ENCODE measurements at regions not wholly inside any gene's neighbourhood (a gene's known extent, or its start where the extent isn't known, plus 50 kb on each side); places are given as distances from the start of the nearest gene placed in this dataset.

GRCh38 chr16:17947165-17947564 is 389.4 kb downstream of the NPIPA8 start:
- Histone ChIP-seq H3K36me3 (ENCODE audit: control insufficient read depth, insufficient read depth, low read length) (no peaks in the 10 kb centered on the region), H3K4me3 (ENCODE audit: low read length) (no peak overlapping the region), H3K9me3 (ENCODE audit: control insufficient read depth, insufficient read depth, low read length) (no peaks in the 10 kb centered on the region), H3K27me3 (ENCODE audit: control insufficient read depth, insufficient read depth, low read length) (no peaks in the 10 kb centered on the region), H3K27ac (ENCODE audit: low read length) (no peak overlapping the region), H3K4me1 (ENCODE audit: control insufficient read depth, insufficient read depth, low read length) (peaks cover 1% of the 10 kb centered on the region; the same call in 1 of the 2 replicates)
- no peak for DNase-seq (ENCODE audit: low read depth, low spot score)
- WGBS (ENCODE audit: insufficient coverage, insufficient read length) = no CpG with 5 or more reads among the region's 1 CpG

- Histone ChIP-seq H3K27ac (ENCODE audit: low read length) (no peak overlapping the region), H3K27me3 (ENCODE audit: control insufficient read depth, insufficient read depth, low read length) (no peaks in the 10 kb centered on the region), H3K4me3 (ENCODE audit: low read length) (no peak overlapping the region), H3K9me3 (ENCODE audit: control insufficient read depth, insufficient read depth, low read length) (no peaks in the 10 kb centered on the region), H3K4me1 (ENCODE audit: control insufficient read depth, insufficient read depth, low read length) (no peaks in the 10 kb centered on the region), H3K36me3 (ENCODE audit: control insufficient read depth, insufficient read depth, low read length) (no peaks in the 10 kb centered on the region)
- no CpG with 5 or more reads among the region's 5 CpGs for WGBS (ENCODE audit: insufficient coverage, insufficient read length)
- no peak for DNase-seq (ENCODE audit: low read depth, low spot score)
Observed at GRCh38 chr16:17945080-17945601, 391.4 kb downstream of the NPIPA8 start.

GRCh38 chr16:17944345-17944744 is 392.2 kb downstream of the NPIPA8 start:
- H3K36me3 ChIP-seq (ENCODE audit: control insufficient read depth, insufficient read depth, low read length) = no peaks in the 10 kb centered on the region
- H3K27me3 ChIP-seq (ENCODE audit: control insufficient read depth, insufficient read depth, low read length) = no peaks in the 10 kb centered on the region
- H3K27ac ChIP-seq (ENCODE audit: low read length) = no peak overlapping the region
- H3K4me1 ChIP-seq (ENCODE audit: control insufficient read depth, insufficient read depth, low read length) = no peaks in the 10 kb centered on the region
- H3K9me3 ChIP-seq (ENCODE audit: control insufficient read depth, insufficient read depth, low read length) = no peaks in the 10 kb centered on the region
- H3K4me3 ChIP-seq (ENCODE audit: low read length) = no peak overlapping the region
- WGBS (ENCODE audit: insufficient coverage, insufficient read length) = no CpG with 5 or more reads among the region's 2 CpGs
- no peak for DNase-seq (ENCODE audit: low read depth, low spot score)

- Histone ChIP-seq H3K27me3 (ENCODE audit: control insufficient read depth, insufficient read depth, low read length) (no peaks in the 10 kb centered on the region), H3K4me1 (ENCODE audit: control insufficient read depth, insufficient read depth, low read length) (no peaks in the 10 kb centered on the region), H3K9me3 (ENCODE audit: control insufficient read depth, insufficient read depth, low read length) (no peaks in the 10 kb centered on the region), H3K4me3 (ENCODE audit: low read length) (no peak overlapping the region), H3K27ac (ENCODE audit: low read length) (no peak overlapping the region), H3K36me3 (ENCODE audit: control insufficient read depth, insufficient read depth, low read length) (no peaks in the 10 kb centered on the region)
- WGBS (ENCODE audit: insufficient coverage, insufficient read length) = no CpG with 5 or more reads among the region's 12 CpGs
- no peak for DNase-seq (ENCODE audit: low read depth, low spot score)
Observed at GRCh38 chr16:17942067-17942466, 394.5 kb downstream of the NPIPA8 start.

- H3K4me3 ChIP-seq (ENCODE audit: low read length) = no peak overlapping the region
- no CpG with 5 or more reads among the region's 8 CpGs for WGBS (ENCODE audit: insufficient coverage, insufficient read length)
- no peak for DNase-seq (ENCODE audit: low read depth, low spot score)
- H3K4me1 ChIP-seq (ENCODE audit: control insufficient read depth, insufficient read depth, low read length) = no peaks in the 10 kb centered on the region
- no peaks in the 10 kb centered on the region for H3K27me3 ChIP-seq (ENCODE audit: control insufficient read depth, insufficient read depth, low read length)
- H3K27ac ChIP-seq (ENCODE audit: low read length) = no peak overlapping the region
- no peaks in the 10 kb centered on the region for H3K9me3 ChIP-seq (ENCODE audit: control insufficient read depth, insufficient read depth, low read length)
- no peaks in the 10 kb centered on the region for H3K36me3 ChIP-seq (ENCODE audit: control insufficient read depth, insufficient read depth, low read length)
Observed at GRCh38 chr16:17940584-17941364, 395.8 kb downstream of the NPIPA8 start.

GRCh38 chr16:17939723-17940122 is 396.8 kb downstream of the NPIPA8 start:
- no peaks in the 10 kb centered on the region for H3K9me3 ChIP-seq (ENCODE audit: control insufficient read depth, insufficient read depth, low read length)
- no peak for DNase-seq (ENCODE audit: low read depth, low spot score)
- H3K27me3 ChIP-seq (ENCODE audit: control insufficient read depth, insufficient read depth, low read length) = no peaks in the 10 kb centered on the region
- no peaks in the 10 kb centered on the region for H3K4me1 ChIP-seq (ENCODE audit: control insufficient read depth, insufficient read depth, low read length)
- WGBS (ENCODE audit: insufficient coverage, insufficient read length) = no CpG with 5 or more reads among the region's 4 CpGs
- no peak overlapping the region for H3K27ac ChIP-seq (ENCODE audit: low read length)
- no peak overlapping the region for H3K4me3 ChIP-seq (ENCODE audit: low read length)
- H3K36me3 ChIP-seq (ENCODE audit: control insufficient read depth, insufficient read depth, low read length) = no peaks in the 10 kb centered on the region

GRCh38 chr16:17939122-17939536 is 397.4 kb downstream of the NPIPA8 start:
- Histone ChIP-seq H3K36me3 (ENCODE audit: control insufficient read depth, insufficient read depth, low read length) (no peaks in the 10 kb centered on the region), H3K27ac (ENCODE audit: low read length) (no peak overlapping the region), H3K27me3 (ENCODE audit: control insufficient read depth, insufficient read depth, low read length) (no peaks in the 10 kb centered on the region), H3K4me3 (ENCODE audit: low read length) (no peak overlapping the region), H3K9me3 (ENCODE audit: control insufficient read depth, insufficient read depth, low read length) (no peaks in the 10 kb centered on the region), H3K4me1 (ENCODE audit: control insufficient read depth, insufficient read depth, low read length) (no peaks in the 10 kb centered on the region)
- WGBS (ENCODE audit: insufficient coverage, insufficient read length) = no CpG with 5 or more reads among the region's 2 CpGs
- DNase-seq (ENCODE audit: low read depth, low spot score) = no peak

GRCh38 chr16:17938546-17938945 is 398.0 kb downstream of the NPIPA8 start:
- no peaks in the 10 kb centered on the region for H3K27me3 ChIP-seq (ENCODE audit: control insufficient read depth, insufficient read depth, low read length)
- no peak overlapping the region for H3K27ac ChIP-seq (ENCODE audit: low read length)
- no CpG with 5 or more reads among the region's 3 CpGs for WGBS (ENCODE audit: insufficient coverage, insufficient read length)
- no peak overlapping the region for H3K4me3 ChIP-seq (ENCODE audit: low read length)
- no peaks in the 10 kb centered on the region for H3K4me1 ChIP-seq (ENCODE audit: control insufficient read depth, insufficient read depth, low read length)
- no peaks in the 10 kb centered on the region for H3K9me3 ChIP-seq (ENCODE audit: control insufficient read depth, insufficient read depth, low read length)
- no peak for DNase-seq (ENCODE audit: low read depth, low spot score)
- no peaks in the 10 kb centered on the region for H3K36me3 ChIP-seq (ENCODE audit: control insufficient read depth, insufficient read depth, low read length)

GRCh38 chr16:17936766-17937402 is 399.7 kb downstream of the NPIPA8 start:
- no CpG with 5 or more reads among the region's 6 CpGs for WGBS (ENCODE audit: insufficient coverage, insufficient read length)
- no peak for DNase-seq (ENCODE audit: low read depth, low spot score)
- H3K4me3 ChIP-seq (ENCODE audit: low read length) = no peak overlapping the region
- H3K27ac ChIP-seq (ENCODE audit: low read length) = no peak overlapping the region
- no peaks in the 10 kb centered on the region for H3K27me3 ChIP-seq (ENCODE audit: control insufficient read depth, insufficient read depth, low read length)
- H3K4me1 ChIP-seq (ENCODE audit: control insufficient read depth, insufficient read depth, low read length) = no peaks in the 10 kb centered on the region
- no peaks in the 10 kb centered on the region for H3K9me3 ChIP-seq (ENCODE audit: control insufficient read depth, insufficient read depth, low read length)
- no peaks in the 10 kb centered on the region for H3K36me3 ChIP-seq (ENCODE audit: control insufficient read depth, insufficient read depth, low read length)

GRCh38 chr16:17930280-17930679 is 406.3 kb downstream of the NPIPA8 start:
- WGBS (ENCODE audit: insufficient coverage, insufficient read length) = no CpG with 5 or more reads among the region's 1 CpG
- peaks cover 1% of the 10 kb centered on the region; the same call in 1 of the 2 replicates for H3K4me1 ChIP-seq (ENCODE audit: control insufficient read depth, insufficient read depth, low read length)
- DNase-seq (ENCODE audit: low read depth, low spot score) = no peak
- H3K27ac ChIP-seq (ENCODE audit: low read length) = no peak overlapping the region
- no peaks in the 10 kb centered on the region for H3K27me3 ChIP-seq (ENCODE audit: control insufficient read depth, insufficient read depth, low read length)
- H3K4me3 ChIP-seq (ENCODE audit: low read length) = no peak overlapping the region
- H3K36me3 ChIP-seq (ENCODE audit: control insufficient read depth, insufficient read depth, low read length) = no peaks in the 10 kb centered on the region
- H3K9me3 ChIP-seq (ENCODE audit: control insufficient read depth, insufficient read depth, low read length) = no peaks in the 10 kb centered on the region
